Prostate gland (tissue), 2 donors: ENCODE measurements at regions not wholly inside any gene's neighbourhood (a gene's known extent, or its start where the extent isn't known, plus 50 kb on each side); places are given as distances from the start of the nearest gene placed in this dataset.

ENCODE experiments used
- DNase-seq: peaks from one replicate; pipeline ENCODE4 v3.0.0-alpha.2; 2019; ENCODE audit warnings: low spot score
- H3K27ac ChIP-seq, 2 donors: fragments of 200-600 bp; sonication (generic); 2 replicates each; pipeline ENCODE4 v1.5.1; 2017 to 2019
- H3K27me3 ChIP-seq: fragments of 200-600 bp; sonication (generic); replicated peaks from 2 replicates; pipeline ENCODE4 v1.5.1; 2019; ENCODE audit not compliant: insufficient read depth
- H3K36me3 ChIP-seq, 2 donors: fragments of 200-600 bp; sonication (generic); 1 replicate in 1 of 2; 2 replicates in 1 of 2; pipeline versions ENCODE4 v1.5.1 to v1.8.1; 2017 to 2019
- H3K4me1 ChIP-seq: fragments of 200-600 bp; sonication (generic); replicated peaks from 2 replicates; pipeline ENCODE4 v1.5.1; 2019
- H3K4me3 ChIP-seq, 2 donors: fragments of 200-600 bp; sonication (generic); 2 replicates each; pipeline ENCODE4 v1.5.1; 2017 to 2019
- H3K9me3 ChIP-seq: fragments of 200-600 bp; sonication (generic); 2 replicates; pipeline ENCODE4 v1.5.1; 2017
- CTCF ChIP-seq, 4 experiments: fragments of 200-600 bp in 2 of 4; fragments of 450-650 bp in 2 of 4; sonication (generic) in 2 of 4; IDR thresholded peaks; 1 replicate in 3 of 4; 2 replicates in 1 of 4; pipeline ENCODE4 v1.5.1; 2016 to 2019; ENCODE audit warnings: antibody characterized with exemption in 4 of 4, mild to moderate bottlenecking in 2 of 4, moderate library complexity in 2 of 4
- POLR2A ChIP-seq: fragments of 450-650 bp; IDR thresholded peaks from one replicate; pipeline ENCODE4 v1.6.1; 2016; ENCODE audit warnings: antibody characterized with exemption, mild to moderate bottlenecking
- POLR2AphosphoS5 ChIP-seq: sonication (generic); formaldehyde crosslinking; IDR thresholded peaks from one replicate; pipeline ENCODE4 v1.6.1; 2017; ENCODE audit warnings: antibody characterized with exemption
- WGBS: methylation state at CpG from one replicate; pipeline ENCODE4 v1.1.5; 2018; 5-methylcytosine and 5-hydroxymethylcytosine counted together
- intact Hi-C: fragments of 100-400 bp; cut with DNase I; formaldehyde crosslinking; loops from one replicate; pipeline ENCODE4 v1.14.2; 2022

- intact Hi-C loops: loop anchor here (10.0 kb wide), 1 partner anchor 79 kb away; no protein-coding TSS in a partner anchor
- no peaks in the 10 kb centered on the region for H3K27me3 ChIP-seq
- no peak for DNase-seq
- 55% methylated on average over 9 of the region's 9 CpGs for WGBS
- H3K9me3 ChIP-seq: no peaks in the 10 kb centered on the region
- peak overlapping the region; percentile 61 to 65 for H3K27ac ChIP-seq
- no peaks in the 10 kb centered on the region for H3K36me3 ChIP-seq
- H3K4me3 ChIP-seq: no peak overlapping the region
- peaks cover 5% of the 10 kb centered on the region for H3K4me1 ChIP-seq
- TF ChIP-seq CTCF (IDR thresholded peaks at IDR 0.05): no peak
- no peak for TF ChIP-seq POLR2AphosphoS5
- no peak for TF ChIP-seq POLR2A
Measured at GRCh38 chr16:85436207-85436606, 176.9 kb upstream of the GSE1 start.

GRCh38 chr16:85436636-85437165, 176.4 kb upstream of the GSE1 start:
- TF ChIP-seq POLR2AphosphoS5: no peak
- no peak for TF ChIP-seq POLR2A
- TF ChIP-seq CTCF (IDR thresholded peaks at IDR 0.05): no peak
- Histone ChIP-seq H3K9me3 (no peaks in the 10 kb centered on the region), H3K27me3 (no peaks in the 10 kb centered on the region), H3K36me3 (no peaks in the 10 kb centered on the region), H3K4me3 (no peak overlapping the region), H3K27ac (peak overlapping the region; percentile 61 to 65), H3K4me1 (peaks cover 5% of the 10 kb centered on the region)
- WGBS: 24% methylated on average over 27 of the region's 35 CpGs
- intact Hi-C loops: loop anchor here (10.0 kb wide), 1 partner anchor 78 kb away; no protein-coding TSS in a partner anchor
- peak; percentile 31 for DNase-seq

GRCh38 chr16:85437166-85438052, 175.7 kb upstream of the GSE1 start:
- peak; percentile 83 for DNase-seq
- peaks cover 5% of the 10 kb centered on the region for H3K4me1 ChIP-seq
- 40% methylated on average over 25 of the region's 25 CpGs for WGBS
- no peaks in the 10 kb centered on the region for H3K9me3 ChIP-seq
- no peaks in the 10 kb centered on the region for H3K27me3 ChIP-seq
- H3K27ac ChIP-seq: peak overlapping the region; percentile 61 to 65
- H3K4me3 ChIP-seq: no peak overlapping the region
- no peaks in the 10 kb centered on the region for H3K36me3 ChIP-seq
- TF ChIP-seq CTCF (IDR thresholded peaks at IDR 0.05) (peak in 1 of 4 experiments; percentile 31), POLR2A (peak; percentile 25), POLR2AphosphoS5 (peak; percentile 73)
- intact Hi-C loops: loop anchor here (10.0 kb wide), 1 partner anchor 77 kb away; no protein-coding TSS in a partner anchor

- DNase-seq: no peak
- intact Hi-C loops: loop anchor here (10.0 kb wide), 1 partner anchor 76 kb away; no protein-coding TSS in a partner anchor
- no peaks in the 10 kb centered on the region for H3K36me3 ChIP-seq
- 88% methylated on average over 13 of the region's 14 CpGs for WGBS
- TF ChIP-seq CTCF (IDR thresholded peaks at IDR 0.05) (no peak), POLR2A (no peak), POLR2AphosphoS5 (no peak)
- no peaks in the 10 kb centered on the region for H3K9me3 ChIP-seq
- no peak overlapping the region for H3K27ac ChIP-seq
- H3K4me1 ChIP-seq: peaks cover 5% of the 10 kb centered on the region
- H3K27me3 ChIP-seq: no peaks in the 10 kb centered on the region
- H3K4me3 ChIP-seq: no peak overlapping the region
Measured at GRCh38 chr16:85438981-85439685, 174.0 kb upstream of the GSE1 start.
